H1 (cell line): ENCODE measurements at regions not wholly inside any gene's neighbourhood (a gene's known extent, or its start where the extent isn't known, plus 50 kb on each side); places are given as distances from the start of the nearest gene placed in this dataset.

Source experiments
- CTCF ChIA-PET: fragments of 300-600 bp; sonication (Branson Sonifier 250); formaldehyde crosslinking; loops from one replicate; lab custom pipeline; 2021; ENCODE audit not compliant: partially characterized antibody; lab: Charles Lee
- POLR2A ChIA-PET: fragments of 300-600 bp; sonication (Branson Sonifier 250); formaldehyde crosslinking; loops from one replicate; lab custom pipeline; 2021; ENCODE audit warnings: inconsistent platforms; ENCODE audit not compliant: partially characterized antibody; lab: Charles Lee
- DNase-seq, 2 experiments: peaks; one replicate each; pipeline versions ENCODE4 v3.0.0 to v3.0.0-alpha.2; 2010 to 2022; ENCODE audit warnings: low spot score in 2 of 2, low read depth in 1 of 2, mixed read lengths in 1 of 2
- FAIRE-seq: peaks from 2 replicates; lab custom pipeline; 2011; peaks lifted over from hg19 to GRCh38; lab: Jason Lieb, UNC
- H2AFZ ChIP-seq: 2 replicates; pipeline ENCODE4 v1.8.1; 2012; ENCODE audit warnings: low read length, inconsistent platforms
- H2AK5ac ChIP-seq: 2 replicates; pipeline ENCODE4 v1.6.1; 2013; ENCODE audit warnings: low read depth, low read length
- H2BK120ac ChIP-seq: replicated peaks from 2 replicates; pipeline ENCODE3; 2013; ENCODE audit warnings: low read depth, low read length, inconsistent platforms
- H2BK12ac ChIP-seq: 2 replicates; pipeline ENCODE4 v1.6.1; 2013; ENCODE audit warnings: low read depth, low read length
- H2BK15ac ChIP-seq: 2 replicates; pipeline ENCODE4 v1.6.1; 2013; ENCODE audit warnings: low read length
- H2BK20ac ChIP-seq: 2 replicates; pipeline ENCODE4 v1.6.1; 2013; ENCODE audit warnings: low read length
- H2BK5ac ChIP-seq: 2 replicates; pipeline ENCODE4 v1.6.1; 2013; ENCODE audit warnings: low read depth, low read length
- H3K14ac ChIP-seq: 2 replicates; pipeline ENCODE4 v1.6.1; 2013; ENCODE audit warnings: inconsistent platforms; ENCODE audit not compliant: insufficient read length
- H3K18ac ChIP-seq: 2 replicates; pipeline ENCODE4 v1.6.1; 2013; ENCODE audit warnings: low read length; ENCODE audit errors: extremely low read depth
- H3K23ac ChIP-seq: 2 replicates; pipeline ENCODE4 v1.6.1; 2013; ENCODE audit warnings: inconsistent platforms; ENCODE audit not compliant: insufficient read length
- H3K23me2 ChIP-seq: 2 replicates; pipeline ENCODE4 v1.6.1; 2013; ENCODE audit warnings: low read depth, low read length
- H3K27ac ChIP-seq: 2 replicates; pipeline ENCODE4 v1.6.1; 2011; ENCODE audit warnings: low read depth, low read length, inconsistent platforms
- H3K27me3 ChIP-seq, 4 experiments: replicated peaks in 1 of 4; 1 replicate in 1 of 4; 2 replicates in 3 of 4; pipeline versions ENCODE4 v1.6.1 to v1.8.1; 2011 to 2013; ENCODE audit warnings: low read length in 3 of 4, mild to moderate bottlenecking in 3 of 4, inconsistent platforms in 2 of 4, mixed read lengths in 2 of 4, moderate library complexity in 1 of 4; ENCODE audit not compliant: control insufficient read depth in 3 of 4, insufficient read depth in 3 of 4; ENCODE audit errors: extremely low read depth in 1 of 4
- H3K36me3 ChIP-seq, 4 experiments: 2 replicates each; pipeline versions ENCODE4 v1.6.1 to v1.8.1; 2011 to 2013; ENCODE audit warnings: mild to moderate bottlenecking in 4 of 4, low read length in 3 of 4, moderate library complexity in 2 of 4, control low read depth in 1 of 4, inconsistent platforms in 1 of 4; ENCODE audit not compliant: insufficient read depth in 4 of 4, control insufficient read depth in 2 of 4
- H3K4ac ChIP-seq: replicated peaks from 2 replicates; pipeline ENCODE3; 2013; ENCODE audit warnings: low read length, low read depth, mixed read lengths, inconsistent platforms; ENCODE audit not compliant: insufficient read length
- H3K4me1 ChIP-seq, 4 experiments: replicated peaks in 1 of 4; 1 replicate in 1 of 4; 2 replicates in 3 of 4; pipeline versions ENCODE4 v1.6.1 to v1.8.1; 2011 to 2013; ENCODE audit warnings: low read length in 3 of 4, inconsistent platforms in 2 of 4, mixed read lengths in 1 of 4; ENCODE audit not compliant: insufficient read depth in 4 of 4, control insufficient read depth in 3 of 4
- H3K4me2 ChIP-seq, 2 experiments: 2 replicates each; pipeline versions ENCODE4 v1.6.1 to v1.8.1; 2011 to 2013; ENCODE audit warnings: low read depth in 2 of 2, low read length in 2 of 2, control low read depth in 1 of 2, inconsistent platforms in 1 of 2, mild to moderate bottlenecking in 1 of 2; ENCODE audit not compliant: insufficient read depth in 1 of 2
- H3K4me3 ChIP-seq, 4 experiments: fragments of 200-600, 300-600 bp in 1 of 4; sonication (generic), shearing (Covaris generic), sonication (Bioruptor Twin) in 1 of 4; 2 replicates each; pipeline versions ENCODE4 v1.5.1 to v1.8.1; 2011 to 2016; ENCODE audit warnings: low read length in 4 of 4, low read depth in 3 of 4, control low read depth in 2 of 4, inconsistent platforms in 2 of 4, mild to moderate bottlenecking in 2 of 4, mixed read lengths in 1 of 4, moderate library complexity in 1 of 4; ENCODE audit not compliant: insufficient read depth in 2 of 4; ENCODE audit errors: extremely low read depth in 1 of 4
- H3K56ac ChIP-seq: replicated peaks from 2 replicates; pipeline ENCODE3; 2013; ENCODE audit warnings: low read depth, mild to moderate bottlenecking, mixed read lengths, low read length, inconsistent platforms; ENCODE audit not compliant: insufficient read length
- H3K79me1 ChIP-seq: 2 replicates; pipeline ENCODE4 v1.6.1; 2013; ENCODE audit warnings: low read depth, low read length, control low read depth
- H3K79me2 ChIP-seq, 2 experiments: 2 replicates each; pipeline versions ENCODE4 v1.6.1 to v1.8.1; 2012 to 2013; ENCODE audit warnings: low read length in 2 of 2, mild to moderate bottlenecking in 2 of 2, inconsistent platforms in 1 of 2; ENCODE audit not compliant: insufficient read depth in 2 of 2, control insufficient read depth in 1 of 2
- H3K9ac ChIP-seq, 4 experiments: replicated peaks in 1 of 4; 1 replicate in 1 of 4; 2 replicates in 3 of 4; pipeline versions ENCODE4 v1.6.1 to v1.8.1; 2011 to 2013; ENCODE audit warnings: low read depth in 3 of 4, low read length in 3 of 4, control low read depth in 2 of 4, mild to moderate bottlenecking in 2 of 4, moderate library complexity in 2 of 4, inconsistent platforms in 1 of 4; ENCODE audit errors: extremely low read depth in 1 of 4
- H3K9me3 ChIP-seq, 2 experiments: 2 replicates each; pipeline versions ENCODE4 v1.6.1 to v1.8.1; 2012 to 2013; ENCODE audit warnings: mild to moderate bottlenecking in 2 of 2, moderate library complexity in 2 of 2, control low read depth in 1 of 2, inconsistent platforms in 1 of 2, low read depth in 1 of 2, low read length in 1 of 2, mixed read lengths in 1 of 2; ENCODE audit not compliant: insufficient read depth in 2 of 2
- H4K20me1 ChIP-seq, 2 experiments: replicated peaks in 1 of 2; 2 replicates each; pipeline versions ENCODE3 to v1.8.1; 2011 to 2013; ENCODE audit warnings: inconsistent platforms in 2 of 2, low read length in 2 of 2, mild to moderate bottlenecking in 1 of 2; ENCODE audit not compliant: insufficient read depth in 2 of 2, control insufficient read depth in 1 of 2
- H4K5ac ChIP-seq: 2 replicates; pipeline ENCODE4 v1.6.1; 2013; ENCODE audit warnings: low read length, low read depth, mixed read lengths, inconsistent platforms; ENCODE audit not compliant: insufficient read length
- H4K8ac ChIP-seq: 2 replicates; pipeline ENCODE4 v1.8.0; 2013; ENCODE audit warnings: mild to moderate bottlenecking, moderate library complexity, low read length, inconsistent platforms; ENCODE audit not compliant: insufficient read depth; ENCODE audit errors: extremely low read depth
- H4K91ac ChIP-seq: replicated peaks from 2 replicates; pipeline ENCODE3; 2013; ENCODE audit warnings: low read length, mixed read lengths, inconsistent platforms; ENCODE audit not compliant: insufficient read length
- BRCA1 ChIP-seq: IDR thresholded peaks from 2 replicates; pipeline ENCODE4 v1.6.1; 2012; ENCODE audit warnings: low read depth, low read length, improper control_type of control experiment
- CREB1 ChIP-seq: IDR thresholded peaks from 2 replicates; pipeline ENCODE4 v1.6.1; 2012; ENCODE audit warnings: inconsistent platforms
- EP300 ChIP-seq, 2 experiments: IDR thresholded peaks; 1 replicate in 1 of 2; 2 replicates in 1 of 2; pipeline ENCODE4 v1.6.1; 2011 to 2012; ENCODE audit warnings: low read depth in 2 of 2, low read length in 2 of 2, mild to moderate bottlenecking in 2 of 2, borderline replicate concordance in 1 of 2, inconsistent platforms in 1 of 2, moderate library complexity in 1 of 2
- GTF2F1 ChIP-seq: IDR thresholded peaks from 2 replicates; pipeline ENCODE4 v1.6.1; 2012; ENCODE audit warnings: low read depth, low read length, improper control_type of control experiment, borderline replicate concordance
- HDAC2 ChIP-seq, 2 experiments: fragments of 300-600 bp in 1 of 2; sonication (generic) in 1 of 2; IDR thresholded peaks; 2 replicates each; pipeline ENCODE4 v1.6.1; 2011 to 2012; ENCODE audit warnings: low read depth in 2 of 2, low read length in 2 of 2, mild to moderate bottlenecking in 2 of 2, moderate library complexity in 2 of 2, borderline replicate concordance in 1 of 2, inconsistent platforms in 1 of 2
- KDM1A ChIP-seq: fragments of 200-600, 300-600 bp; sonication (generic); IDR thresholded peaks from 2 replicates; pipeline ENCODE4 v1.7.1; 2016; ENCODE audit warnings: mild to moderate bottlenecking, low read length, borderline replicate concordance
- MAFK ChIP-seq: IDR thresholded peaks from 2 replicates; pipeline ENCODE4 v1.6.1; 2012; ENCODE audit warnings: low read depth, mild to moderate bottlenecking, improper control_type of control experiment, low read length
- RNF2 ChIP-seq: fragments of 200-900, 300-1000 bp; sonication (generic); IDR thresholded peaks from 2 replicates; pipeline ENCODE4 v1.7.1; 2016; ENCODE audit warnings: borderline replicate concordance, low read depth, mild to moderate bottlenecking, antibody characterized with exemption, low read length; ENCODE audit not compliant: poor library complexity, severe bottlenecking; ENCODE audit errors: missing control alignments
- YY1 ChIP-seq: IDR thresholded peaks from 2 replicates; pipeline ENCODE4 v1.6.1; 2011; ENCODE audit warnings: low read depth, mild to moderate bottlenecking, low read length
- WGBS, 2 experiments: shearing (Covaris generic) in 1 of 2; methylation state at CpG; one replicate each; pipeline versions ENCODE4 v1.1.6 to v1.1.7; 2013 to 2015; ENCODE audit warnings: low lambda C conversion rate in 2 of 2, mixed read lengths in 2 of 2, inconsistent platforms in 1 of 2, low coverage in 1 of 2, missing lambda C conversion rate in 1 of 2; ENCODE audit not compliant: insufficient replicate concordance in 2 of 2, insufficient coverage in 1 of 2, insufficient read length in 1 of 2; ENCODE audit errors: extremely low coverage in 1 of 2, missing lambda C conversion rate in 1 of 2; 5-methylcytosine and 5-hydroxymethylcytosine counted together
- TF ChIP-seq, protein P1 (sequence below): IDR thresholded peaks from 2 replicates; pipeline ENCODE4 v1.6.1; 2012; ENCODE audit warnings: inconsistent platforms
- TF ChIP-seq, protein P2 (sequence below), 3 experiments: IDR thresholded peaks; 1 replicate in 2 of 3; 2 replicates in 1 of 3; pipeline versions ENCODE4 v1.5.1 to v1.6.1; 2011; ENCODE audit warnings: low read length in 3 of 3, mild to moderate bottlenecking in 3 of 3, inconsistent platforms in 2 of 3, low read depth in 1 of 3, moderate library complexity in 1 of 3; ENCODE audit not compliant: insufficient read depth in 1 of 3; ENCODE audit errors: control extremely low read depth in 1 of 3

DNA sequence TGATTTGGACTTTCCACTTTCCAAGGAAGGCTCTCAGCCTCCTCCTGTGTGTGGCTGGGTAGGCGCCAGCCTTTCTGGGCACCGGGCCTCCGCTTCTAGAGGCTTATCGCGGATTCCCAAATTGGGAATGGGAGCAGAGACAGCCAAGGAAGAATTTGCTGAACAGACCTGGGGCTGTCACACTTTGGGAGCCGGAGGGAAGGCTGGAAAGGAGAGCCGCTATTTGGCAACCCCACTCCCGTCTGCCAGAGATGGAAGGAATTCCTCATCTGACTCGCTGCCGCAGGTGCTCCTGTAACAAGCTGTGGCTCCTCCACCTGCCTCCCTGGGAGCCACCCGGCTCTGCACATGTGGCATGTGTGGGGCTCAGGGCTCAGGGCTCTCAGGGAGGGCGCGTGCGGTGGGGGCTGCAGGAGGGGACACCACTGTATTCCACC, 50.8 kb upstream of the ECHDC3 start:
- Histone ChIP-seq H3K56ac (no peak overlapping the region), H3K27me3 (no peaks in the 10 kb centered on the region), H3K4me3 (no peak overlapping the region), H3K23me2 (no peaks in the 10 kb centered on the region), H2BK20ac (no peak overlapping the region), H2BK15ac (no peak overlapping the region), H3K27ac (no peak overlapping the region), H2BK5ac (no peak overlapping the region), H3K23ac (no peak overlapping the region), H2BK120ac (no peak overlapping the region), H3K14ac (no peak overlapping the region), H3K79me2 (no peaks in the 10 kb centered on the region), H3K4ac (no peak overlapping the region), H3K4me1 (no peaks in the 10 kb centered on the region), H4K5ac (no peak overlapping the region), H3K79me1 (no peaks in the 10 kb centered on the region), H4K91ac (no peak overlapping the region), H2AFZ (no peak overlapping the region), H3K9ac (no peak overlapping the region), H2AK5ac (no peak overlapping the region), H4K8ac (no peak overlapping the region), H3K36me3 (no peaks in the 10 kb centered on the region), H4K20me1 (no peaks in the 10 kb centered on the region), H3K18ac (no peak overlapping the region), H3K4me2 (no peak overlapping the region), H3K9me3 (no peaks in the 10 kb centered on the region), H2BK12ac (no peak overlapping the region)
- FAIRE-seq (no peak), DNase-seq (no peak)
- WGBS, 2 experiments, result 95% methylated on average over 14 of the region's 14 CpGs; no CpG with 5 or more reads in 1 of the 2 experiments
- ChIA-PET POLR2A (no interaction called here), CTCF (no interaction called here)
- TF ChIP-seq EP300 (IDR thresholded peaks at IDR 0.05; ENCODE audit: borderline replicate concordance in 1 of 2, low read depth in 2 of 2, low read length in 2 of 2) (no peak), CREB1 (no peak), BRCA1 (no peak), MAFK (no peak), YY1 (no peak), KDM1A (no peak), RNF2 (no peak), GTF2F1 (no peak), HDAC2 (IDR thresholded peaks at IDR 0.05; ENCODE audit: borderline replicate concordance in 1 of 2, low read depth in 2 of 2, low read length in 2 of 2) (no peak)
- TF ChIP-seq, protein P1, sequence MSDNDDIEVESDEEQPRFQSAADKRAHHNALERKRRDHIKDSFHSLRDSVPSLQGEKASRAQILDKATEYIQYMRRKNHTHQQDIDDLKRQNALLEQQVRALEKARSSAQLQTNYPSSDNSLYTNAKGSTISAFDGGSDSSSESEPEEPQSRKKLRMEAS, result no peak
- TF ChIP-seq, protein P2, sequence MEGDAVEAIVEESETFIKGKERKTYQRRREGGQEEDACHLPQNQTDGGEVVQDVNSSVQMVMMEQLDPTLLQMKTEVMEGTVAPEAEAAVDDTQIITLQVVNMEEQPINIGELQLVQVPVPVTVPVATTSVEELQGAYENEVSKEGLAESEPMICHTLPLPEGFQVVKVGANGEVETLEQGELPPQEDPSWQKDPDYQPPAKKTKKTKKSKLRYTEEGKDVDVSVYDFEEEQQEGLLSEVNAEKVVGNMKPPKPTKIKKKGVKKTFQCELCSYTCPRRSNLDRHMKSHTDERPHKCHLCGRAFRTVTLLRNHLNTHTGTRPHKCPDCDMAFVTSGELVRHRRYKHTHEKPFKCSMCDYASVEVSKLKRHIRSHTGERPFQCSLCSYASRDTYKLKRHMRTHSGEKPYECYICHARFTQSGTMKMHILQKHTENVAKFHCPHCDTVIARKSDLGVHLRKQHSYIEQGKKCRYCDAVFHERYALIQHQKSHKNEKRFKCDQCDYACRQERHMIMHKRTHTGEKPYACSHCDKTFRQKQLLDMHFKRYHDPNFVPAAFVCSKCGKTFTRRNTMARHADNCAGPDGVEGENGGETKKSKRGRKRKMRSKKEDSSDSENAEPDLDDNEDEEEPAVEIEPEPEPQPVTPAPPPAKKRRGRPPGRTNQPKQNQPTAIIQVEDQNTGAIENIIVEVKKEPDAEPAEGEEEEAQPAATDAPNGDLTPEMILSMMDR (IDR thresholded peaks at IDR 0.05; ENCODE audit: control extremely low read depth in 1 of 3, insufficient read depth in 1 of 3, low read depth in 1 of 3, low read length in 3 of 3), result no peak
